Tibial nerve (tissue), 4 donors: ENCODE measurements at regions not wholly inside any gene's neighbourhood (a gene's known extent, or its start where the extent isn't known, plus 50 kb on each side); places are given as distances from the start of the nearest gene placed in this dataset.

Experiments used
- EP300 ChIP-seq, 2 donors: sonication (generic); formaldehyde crosslinking; IDR thresholded peaks; one replicate each; pipeline ENCODE4 v1.6.1; 2017; ENCODE audit warnings: antibody characterized with exemption in 2 of 2, mild to moderate bottlenecking in 1 of 2
- TF ChIP-seq, protein P1 (sequence below), 5 experiments: fragments of 200-600 bp in 3 of 5; fragments of 450-650 bp in 2 of 5; sonication (generic) in 3 of 5; IDR thresholded peaks; one replicate each; pipeline ENCODE4 v1.5.1; 2016 to 2019; ENCODE audit warnings: antibody characterized with exemption in 5 of 5, mild to moderate bottlenecking in 3 of 5, moderate library complexity in 2 of 5

DNA sequence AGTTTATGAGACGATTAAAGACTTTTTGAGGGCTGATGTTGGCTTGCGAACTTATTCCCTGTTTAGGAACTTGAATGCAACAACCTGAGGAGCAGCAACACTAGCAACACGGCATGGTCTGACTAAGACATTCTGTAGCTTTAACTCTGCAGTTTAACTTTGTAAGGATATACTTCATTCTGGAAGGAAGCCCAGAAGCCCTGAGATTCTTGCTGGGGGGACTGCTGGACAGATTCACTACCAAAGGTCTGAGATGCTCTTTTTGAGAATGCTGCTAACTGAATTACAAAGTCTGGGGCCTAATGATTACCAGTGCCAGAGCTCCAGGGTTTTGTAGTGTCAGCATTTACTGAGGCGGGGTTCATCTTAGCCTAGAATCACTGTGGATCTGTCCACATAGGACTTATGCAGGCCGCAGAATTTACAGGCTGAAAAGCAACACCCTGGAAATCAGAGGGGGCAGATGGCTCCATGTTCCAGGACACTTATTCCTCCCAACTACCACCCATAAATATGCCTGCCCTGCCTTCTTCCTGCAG lies 537.1 kb upstream of the CDH18 start:
- TF ChIP-seq, protein P1, sequence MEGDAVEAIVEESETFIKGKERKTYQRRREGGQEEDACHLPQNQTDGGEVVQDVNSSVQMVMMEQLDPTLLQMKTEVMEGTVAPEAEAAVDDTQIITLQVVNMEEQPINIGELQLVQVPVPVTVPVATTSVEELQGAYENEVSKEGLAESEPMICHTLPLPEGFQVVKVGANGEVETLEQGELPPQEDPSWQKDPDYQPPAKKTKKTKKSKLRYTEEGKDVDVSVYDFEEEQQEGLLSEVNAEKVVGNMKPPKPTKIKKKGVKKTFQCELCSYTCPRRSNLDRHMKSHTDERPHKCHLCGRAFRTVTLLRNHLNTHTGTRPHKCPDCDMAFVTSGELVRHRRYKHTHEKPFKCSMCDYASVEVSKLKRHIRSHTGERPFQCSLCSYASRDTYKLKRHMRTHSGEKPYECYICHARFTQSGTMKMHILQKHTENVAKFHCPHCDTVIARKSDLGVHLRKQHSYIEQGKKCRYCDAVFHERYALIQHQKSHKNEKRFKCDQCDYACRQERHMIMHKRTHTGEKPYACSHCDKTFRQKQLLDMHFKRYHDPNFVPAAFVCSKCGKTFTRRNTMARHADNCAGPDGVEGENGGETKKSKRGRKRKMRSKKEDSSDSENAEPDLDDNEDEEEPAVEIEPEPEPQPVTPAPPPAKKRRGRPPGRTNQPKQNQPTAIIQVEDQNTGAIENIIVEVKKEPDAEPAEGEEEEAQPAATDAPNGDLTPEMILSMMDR (IDR thresholded peaks at IDR 0.05), result no peak
- TF ChIP-seq EP300 (IDR thresholded peaks at IDR 0.05), result no peak
